CD8-positive, alpha-beta memory T cell (primary cell): ENCODE measurements at regions not wholly inside any gene's neighbourhood (a gene's known extent, or its start where the extent isn't known, plus 50 kb on each side); places are given as distances from the start of the nearest gene placed in this dataset.

Experiments used
- CTCF ChIA-PET: fragments of 350-600 bp; sonication (Branson Sonifier 250); formaldehyde crosslinking; loops from one replicate; lab custom pipeline; 2021; ENCODE audit warnings: antibody characterized with exemption; lab: Charles Lee
- POLR2A ChIA-PET: fragments of 350-600 bp; sonication (Branson Sonifier 250); formaldehyde crosslinking; loops from one replicate; lab custom pipeline; 2021; ENCODE audit warnings: antibody characterized with exemption; lab: Charles Lee
- DNase-seq, 5 donors: peaks; one replicate each; pipeline versions ENCODE4 v3.0.0 to v3.0.0-alpha.2; 2020 to 2022; ENCODE audit warnings: mixed read lengths in 1 of 5
- H3K27ac ChIP-seq: one replicate; pipeline ENCODE4 v1.7.0; 2013; ENCODE audit warnings: low read depth, mild to moderate bottlenecking, low read length, moderate library complexity
- H3K27me3 ChIP-seq: 2 replicates; pipeline ENCODE4 v1.7.0; 2013; ENCODE audit warnings: low read length, mild to moderate bottlenecking; ENCODE audit not compliant: insufficient read depth, poor library complexity, severe bottlenecking
- H3K36me3 ChIP-seq: 2 replicates; pipeline ENCODE4 v1.7.0; 2013; ENCODE audit warnings: mild to moderate bottlenecking, low read length, moderate library complexity; ENCODE audit not compliant: insufficient read depth
- H3K4me1 ChIP-seq: 2 replicates; pipeline ENCODE4 v1.7.0; 2013; ENCODE audit warnings: mild to moderate bottlenecking, low read length, moderate library complexity; ENCODE audit not compliant: insufficient read depth
- H3K4me3 ChIP-seq: 2 replicates; pipeline ENCODE4 v1.7.0; 2013; ENCODE audit warnings: mild to moderate bottlenecking, low read length
- H3K9me3 ChIP-seq: 2 replicates; pipeline ENCODE4 v1.7.0; 2013; ENCODE audit warnings: mild to moderate bottlenecking, low read length
- H3K27ac Mint-ChIP-seq, 8 donors: one replicate each; pipeline ENCODE4 v1.8.0; 2020 to 2021; ENCODE audit warnings: mixed read lengths in 8 of 8, mild to moderate bottlenecking in 6 of 8, inconsistent platforms in 3 of 8, moderate library complexity in 3 of 8
- H3K27me3 Mint-ChIP-seq, 2 donors: one replicate each; pipeline ENCODE4 v1.8.0; 2020 to 2021; ENCODE audit warnings: mixed read lengths in 2 of 2, mild to moderate bottlenecking in 1 of 2, moderate library complexity in 1 of 2
- H3K36me3 Mint-ChIP-seq, 3 donors: one replicate each; pipeline ENCODE4 v1.8.0; 2020 to 2021; ENCODE audit warnings: mixed read lengths in 3 of 3, inconsistent platforms in 1 of 3, mild to moderate bottlenecking in 1 of 3
- H3K4me1 Mint-ChIP-seq, 3 donors: one replicate each; pipeline ENCODE4 v1.8.0; 2020 to 2021; ENCODE audit warnings: mixed read lengths in 3 of 3, inconsistent platforms in 1 of 3, mild to moderate bottlenecking in 1 of 3
- H3K4me3 Mint-ChIP-seq, 7 donors: one replicate each; pipeline ENCODE4 v1.8.0; 2020 to 2021; ENCODE audit warnings: mixed read lengths in 7 of 7, mild to moderate bottlenecking in 6 of 7, moderate library complexity in 4 of 7, inconsistent platforms in 2 of 7
- H3K9me3 Mint-ChIP-seq, 5 donors: one replicate each; pipeline ENCODE4 v1.8.0; 2020 to 2022; ENCODE audit warnings: mixed read lengths in 5 of 5, mild to moderate bottlenecking in 3 of 5, moderate library complexity in 2 of 5, inconsistent platforms in 1 of 5

GRCh38 chr7:41294556-41295454, 408.1 kb downstream of the INHBA start:
- CTCF ChIA-PET, result no interaction called here
- DNase-seq, result no peak
- H3K27ac Mint-ChIP-seq, result no peak overlapping the region
- Histone ChIP-seq H3K9me3 (no peaks in the 10 kb centered on the region), H3K27ac (no peak overlapping the region), H3K36me3 (no peaks in the 10 kb centered on the region), H3K27me3 (no peaks in the 10 kb centered on the region), H3K4me1 (no peaks in the 10 kb centered on the region), H3K4me3 (no peak overlapping the region)
- peaks cover 2 to 11% (median 6%) of the 10 kb centered on the region in 5 donors for H3K9me3 Mint-ChIP-seq
- POLR2A ChIA-PET, result no interaction called here
- no peaks in the 10 kb centered on the region for H3K4me1 Mint-ChIP-seq
- no peak overlapping the region for H3K4me3 Mint-ChIP-seq
- no peaks in the 10 kb centered on the region for H3K36me3 Mint-ChIP-seq
- H3K27me3 Mint-ChIP-seq, result no peaks in the 10 kb centered on the region

- no peaks in the 10 kb centered on the region for H3K9me3 ChIP-seq
- no peak for DNase-seq
- no peaks in the 10 kb centered on the region for H3K4me1 ChIP-seq
- no peak overlapping the region for H3K27ac ChIP-seq
- no peaks in the 10 kb centered on the region for H3K36me3 ChIP-seq
- H3K4me1 Mint-ChIP-seq, result no peaks in the 10 kb centered on the region
- peaks cover 0 to 13% (median 5%) of the 10 kb centered on the region in 5 donors for H3K9me3 Mint-ChIP-seq
- ChIA-PET CTCF (no interaction called here), POLR2A (no interaction called here)
- H3K36me3 Mint-ChIP-seq, result no peaks in the 10 kb centered on the region
- no peak overlapping the region for H3K4me3 ChIP-seq
- H3K27me3 ChIP-seq, result no peaks in the 10 kb centered on the region
- H3K27me3 Mint-ChIP-seq, result no peaks in the 10 kb centered on the region
- no peak overlapping the region for H3K4me3 Mint-ChIP-seq
- no peak overlapping the region for H3K27ac Mint-ChIP-seq
Observed at GRCh38 chr7:41292487-41292886, 410.4 kb downstream of the INHBA start.

GRCh38 chr7:41287559-41288335, 415.1 kb downstream of the INHBA start:
- peaks cover 0 to under 1% of the 10 kb centered on the region in 2 donors for H3K27me3 Mint-ChIP-seq
- POLR2A ChIA-PET, result no interaction called here
- no peak for DNase-seq

GRCh38 chr7:41280491-41280890, 422.4 kb downstream of the INHBA start:
- CTCF ChIA-PET, result no interaction called here
- no peaks in the 10 kb centered on the region for H3K9me3 ChIP-seq
- H3K36me3 Mint-ChIP-seq, result no peaks in the 10 kb centered on the region
- H3K4me3 ChIP-seq, result no peak overlapping the region
- peaks cover 0 to 3% of the 10 kb centered on the region in 2 donors for H3K27me3 Mint-ChIP-seq
- peaks cover 9 to 20% (median 12%) of the 10 kb centered on the region in 5 donors for H3K9me3 Mint-ChIP-seq
- no peaks in the 10 kb centered on the region for H3K4me1 ChIP-seq
- POLR2A ChIA-PET, result no interaction called here
- no peaks in the 10 kb centered on the region for H3K4me1 Mint-ChIP-seq
- no peak for DNase-seq
- H3K27ac Mint-ChIP-seq, result no peak overlapping the region
- no peaks in the 10 kb centered on the region for H3K36me3 ChIP-seq
- no peak overlapping the region for H3K4me3 Mint-ChIP-seq
- H3K27me3 ChIP-seq, result no peaks in the 10 kb centered on the region
- no peak overlapping the region for H3K27ac ChIP-seq

More at GRCh38 chr7:41287559-41288335, 415.1 kb downstream of the INHBA start:
- no peaks in the 10 kb centered on the region for H3K27me3 ChIP-seq
- H3K36me3 Mint-ChIP-seq, result no peaks in the 10 kb centered on the region
- H3K4me1 ChIP-seq, result no peaks in the 10 kb centered on the region
- no peak overlapping the region for H3K27ac Mint-ChIP-seq
- CTCF ChIA-PET, result no interaction called here
- H3K4me1 Mint-ChIP-seq, result no peaks in the 10 kb centered on the region
- no peak overlapping the region for H3K4me3 ChIP-seq
- no peaks in the 10 kb centered on the region for H3K9me3 ChIP-seq
- H3K4me3 Mint-ChIP-seq, result no peak overlapping the region
- H3K9me3 Mint-ChIP-seq, result peaks cover 0 to 11% (median 5%) of the 10 kb centered on the region in 5 donors
- H3K27ac ChIP-seq, result no peak overlapping the region
- no peaks in the 10 kb centered on the region for H3K36me3 ChIP-seq

- POLR2A ChIA-PET, result no interaction called here
Observed at GRCh38 chr7:41277561-41277960, 425.3 kb downstream of the INHBA start.

GRCh38 chr7:41275255-41275654, 427.6 kb downstream of the INHBA start:
- Mint-ChIP-seq H3K4me3 (no peak overlapping the region), H3K27me3 (no peaks in the 10 kb centered on the region), H3K4me1 (no peaks in the 10 kb centered on the region), H3K9me3 (peaks cover 8 to 15% (median 10%) of the 10 kb centered on the region in 5 donors), H3K27ac (no peak overlapping the region), H3K36me3 (no peaks in the 10 kb centered on the region)
- no peak for DNase-seq
- Histone ChIP-seq H3K27me3 (no peaks in the 10 kb centered on the region), H3K4me1 (no peaks in the 10 kb centered on the region), H3K27ac (no peak overlapping the region), H3K36me3 (no peaks in the 10 kb centered on the region), H3K4me3 (no peak overlapping the region), H3K9me3 (no peaks in the 10 kb centered on the region)
- POLR2A ChIA-PET, result no interaction called here
- CTCF ChIA-PET, result no interaction called here

More at GRCh38 chr7:41277561-41277960, 425.3 kb downstream of the INHBA start:
- H3K4me1 ChIP-seq, result no peaks in the 10 kb centered on the region
- Mint-ChIP-seq H3K36me3 (no peaks in the 10 kb centered on the region), H3K9me3 (peaks cover 6 to 17% (median 10%) of the 10 kb centered on the region in 5 donors), H3K4me3 (no peak overlapping the region), H3K27me3 (peaks cover 0 to under 1% of the 10 kb centered on the region in 2 donors), H3K27ac (peak overlapping the region in 1 of 8 donors; percentile 46), H3K4me1 (no peaks in the 10 kb centered on the region)
- no peak overlapping the region for H3K27ac ChIP-seq
- no peak for DNase-seq
- H3K9me3 ChIP-seq, result no peaks in the 10 kb centered on the region
- no peaks in the 10 kb centered on the region for H3K27me3 ChIP-seq
- no peak overlapping the region for H3K4me3 ChIP-seq
- no peaks in the 10 kb centered on the region for H3K36me3 ChIP-seq
- CTCF ChIA-PET, result no interaction called here

- Histone ChIP-seq H3K27me3 (no peaks in the 10 kb centered on the region), H3K4me1 (no peaks in the 10 kb centered on the region), H3K27ac (no peak overlapping the region), H3K36me3 (no peaks in the 10 kb centered on the region), H3K9me3 (no peaks in the 10 kb centered on the region), H3K4me3 (no peak overlapping the region)
- ChIA-PET CTCF (no interaction called here), POLR2A (no interaction called here)
- Mint-ChIP-seq H3K4me1 (no peaks in the 10 kb centered on the region), H3K27ac (no peak overlapping the region), H3K36me3 (no peaks in the 10 kb centered on the region), H3K27me3 (no peaks in the 10 kb centered on the region), H3K4me3 (no peak overlapping the region), H3K9me3 (peaks cover 7 to 15% (median 10%) of the 10 kb centered on the region in 5 donors)
- no peak for DNase-seq
Observed at GRCh38 chr7:41274179-41274578, 428.7 kb downstream of the INHBA start.

GRCh38 chr7:41272664-41273063, 430.2 kb downstream of the INHBA start:
- H3K9me3 Mint-ChIP-seq, result peaks cover 0 to 11% (median 9%) of the 10 kb centered on the region in 5 donors
- H3K4me1 Mint-ChIP-seq, result no peaks in the 10 kb centered on the region
- H3K4me3 ChIP-seq, result no peak overlapping the region
- H3K36me3 Mint-ChIP-seq, result no peaks in the 10 kb centered on the region
- ChIA-PET POLR2A (no interaction called here), CTCF (no interaction called here)
- no peak overlapping the region for H3K4me3 Mint-ChIP-seq
- H3K27me3 Mint-ChIP-seq, result no peaks in the 10 kb centered on the region
- no peaks in the 10 kb centered on the region for H3K36me3 ChIP-seq
- DNase-seq, result no peak
- H3K27ac Mint-ChIP-seq, result no peak overlapping the region
- H3K4me1 ChIP-seq, result no peaks in the 10 kb centered on the region
- no peaks in the 10 kb centered on the region for H3K9me3 ChIP-seq
- no peak overlapping the region for H3K27ac ChIP-seq
- H3K27me3 ChIP-seq, result no peaks in the 10 kb centered on the region
